Tibial artery (tissue), 4 donors: ENCODE measurements at regions not wholly inside any gene's neighbourhood (a gene's known extent, or its start where the extent isn't known, plus 50 kb on each side); places are given as distances from the start of the nearest gene placed in this dataset.

Experiments used
- DNase-seq, 2 donors: peaks; one replicate each; pipeline ENCODE4 v3.0.0-alpha.2; 2019
- H3K27ac ChIP-seq, 2 donors: fragments of 200-600 bp; sonication (generic) in 1 of 2; 1 replicate in 1 of 2; 2 replicates in 1 of 2; pipeline ENCODE4 v1.5.1; 2018 to 2019; ENCODE audit warnings: mild to moderate bottlenecking in 1 of 2
- H3K27me3 ChIP-seq, 2 donors: fragments of 200-600 bp; sonication (generic) in 1 of 2; one replicate each; pipeline versions ENCODE4 v1.5.1 to v1.6.0; 2016 to 2019
- H3K36me3 ChIP-seq, 3 donors: fragments of 200-600 bp; sonication (generic) in 2 of 3; one replicate each; pipeline ENCODE4 v1.5.1; 2016 to 2019; ENCODE audit warnings: mild to moderate bottlenecking in 2 of 3
- H3K4me1 ChIP-seq, 4 donors: fragments of 200-600 bp; sonication (generic) in 2 of 4; 1 replicate in 3 of 4; 2 replicates in 1 of 4; pipeline ENCODE4 v1.5.1; 2016 to 2019
- H3K4me3 ChIP-seq, 2 donors: fragments of 200-600 bp; sonication (generic) in 1 of 2; 1 replicate in 1 of 2; 2 replicates in 1 of 2; pipeline ENCODE4 v1.5.1; 2018 to 2019; ENCODE audit warnings: mild to moderate bottlenecking in 2 of 2
- H3K9me3 ChIP-seq, 3 donors: fragments of 200-600 bp; sonication (generic) in 1 of 3; one replicate each; pipeline ENCODE4 v1.5.1; 2016 to 2019
- intact Hi-C: fragments of 100-400 bp; cut with DNase I; formaldehyde crosslinking; loops from one replicate; pipeline ENCODE4 v1.15.0; 2023; ENCODE audit warnings: low total_unique reads
- TF ChIP-seq, protein P1 (sequence below), 2 experiments: fragments of 200-600 bp in 1 of 2; fragments of 450-650 bp in 1 of 2; IDR thresholded peaks; one replicate each; pipeline ENCODE4 v1.5.1; 2017 to 2019; ENCODE audit warnings: antibody characterized with exemption in 2 of 2, mild to moderate bottlenecking in 1 of 2, moderate library complexity in 1 of 2

DNA sequence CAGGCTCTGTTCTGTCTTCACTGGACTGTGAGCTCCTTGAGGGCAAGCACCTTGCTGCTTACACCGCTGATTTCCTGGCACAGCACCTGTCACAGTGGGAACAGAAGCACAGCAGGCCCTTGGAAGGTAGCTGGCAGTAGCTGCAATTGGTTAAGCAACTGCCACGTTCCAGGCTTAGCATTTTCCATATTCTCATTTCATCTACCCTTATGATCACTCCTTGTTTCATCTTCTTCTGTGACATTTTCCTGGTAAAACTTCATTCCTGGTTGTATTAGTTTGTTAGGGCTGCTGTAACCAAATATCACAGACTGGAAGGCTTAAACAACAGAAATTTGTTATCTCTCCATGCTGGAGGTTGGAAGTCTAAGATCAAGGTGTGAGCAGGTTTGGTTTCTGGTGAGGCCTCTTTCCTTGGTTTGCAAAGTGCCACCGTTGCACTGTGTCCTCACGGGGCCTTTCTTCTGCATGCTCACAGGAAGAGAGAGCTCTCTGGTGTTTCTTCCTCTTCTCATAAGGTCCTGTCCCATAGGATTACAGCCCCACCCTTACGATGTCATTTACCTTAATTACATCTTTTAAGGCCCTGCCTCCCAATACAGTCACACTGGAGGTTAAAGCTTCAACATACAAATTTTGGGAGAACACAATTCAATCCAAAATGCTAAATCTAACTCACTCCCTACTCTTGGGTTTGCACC is 121.7 kb upstream of the CPSF6 start:
- Histone ChIP-seq H3K4me1 (no peaks in the 10 kb centered on the region), H3K27me3 (no peaks in the 10 kb centered on the region), H3K27ac (no peak overlapping the region), H3K9me3 (no peaks in the 10 kb centered on the region), H3K36me3 (no peaks in the 10 kb centered on the region), H3K4me3 (no peak overlapping the region)
- TF ChIP-seq, protein P1, sequence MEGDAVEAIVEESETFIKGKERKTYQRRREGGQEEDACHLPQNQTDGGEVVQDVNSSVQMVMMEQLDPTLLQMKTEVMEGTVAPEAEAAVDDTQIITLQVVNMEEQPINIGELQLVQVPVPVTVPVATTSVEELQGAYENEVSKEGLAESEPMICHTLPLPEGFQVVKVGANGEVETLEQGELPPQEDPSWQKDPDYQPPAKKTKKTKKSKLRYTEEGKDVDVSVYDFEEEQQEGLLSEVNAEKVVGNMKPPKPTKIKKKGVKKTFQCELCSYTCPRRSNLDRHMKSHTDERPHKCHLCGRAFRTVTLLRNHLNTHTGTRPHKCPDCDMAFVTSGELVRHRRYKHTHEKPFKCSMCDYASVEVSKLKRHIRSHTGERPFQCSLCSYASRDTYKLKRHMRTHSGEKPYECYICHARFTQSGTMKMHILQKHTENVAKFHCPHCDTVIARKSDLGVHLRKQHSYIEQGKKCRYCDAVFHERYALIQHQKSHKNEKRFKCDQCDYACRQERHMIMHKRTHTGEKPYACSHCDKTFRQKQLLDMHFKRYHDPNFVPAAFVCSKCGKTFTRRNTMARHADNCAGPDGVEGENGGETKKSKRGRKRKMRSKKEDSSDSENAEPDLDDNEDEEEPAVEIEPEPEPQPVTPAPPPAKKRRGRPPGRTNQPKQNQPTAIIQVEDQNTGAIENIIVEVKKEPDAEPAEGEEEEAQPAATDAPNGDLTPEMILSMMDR (IDR thresholded peaks at IDR 0.05), result no peak
- no peak for DNase-seq
- intact Hi-C loops, result no loop called here

DNA sequence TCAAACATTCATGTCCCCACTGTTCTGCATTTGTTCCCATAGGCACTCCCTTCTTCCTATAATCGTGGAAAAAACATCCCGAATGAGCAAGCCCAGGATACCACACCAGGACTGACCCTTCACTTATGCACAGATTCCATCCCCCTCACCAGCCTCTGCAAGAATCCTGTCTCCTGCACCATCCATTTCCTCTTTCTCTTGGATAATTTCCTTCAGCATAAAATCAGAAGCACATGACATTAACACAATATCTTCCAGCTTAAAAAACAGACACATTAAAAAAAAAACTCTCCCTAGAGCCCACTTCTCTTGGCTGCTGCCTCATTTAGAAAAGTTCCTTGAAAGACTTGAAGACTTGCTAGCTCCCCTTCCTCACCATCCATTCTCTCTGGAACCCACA is 120.9 kb upstream of the CPSF6 start:
- no peaks in the 10 kb centered on the region for H3K36me3 ChIP-seq
- DNase-seq, result no peak
- H3K9me3 ChIP-seq, result no peaks in the 10 kb centered on the region
- H3K4me3 ChIP-seq, result no peak overlapping the region
- H3K27ac ChIP-seq, result no peak overlapping the region
- intact Hi-C loops, result no loop called here
- H3K27me3 ChIP-seq, result no peaks in the 10 kb centered on the region
- H3K4me1 ChIP-seq, result no peaks in the 10 kb centered on the region
- TF ChIP-seq, protein P1 (IDR thresholded peaks at IDR 0.05), result no peak

DNA sequence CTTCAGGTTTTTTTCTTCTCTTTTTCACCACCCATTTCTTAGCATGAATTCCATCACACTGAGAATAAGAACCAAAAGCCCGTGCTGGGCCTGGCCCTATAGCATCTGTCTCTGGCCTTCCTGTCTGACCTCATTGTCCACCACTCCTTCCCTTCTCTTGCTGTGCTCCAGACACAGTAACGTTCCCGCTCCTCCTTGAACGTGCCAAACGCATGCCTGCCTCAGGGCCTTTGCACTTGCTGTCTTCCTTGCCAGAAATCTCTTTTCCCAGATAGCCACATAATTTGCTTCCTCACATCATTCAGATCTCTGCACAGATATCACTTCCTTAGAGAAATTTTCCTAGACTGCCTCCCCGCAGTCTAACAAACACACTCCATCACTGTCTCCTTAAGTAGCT is 119.6 kb upstream of the CPSF6 start:
- TF ChIP-seq, protein P1 (IDR thresholded peaks at IDR 0.05), result no peak
- Histone ChIP-seq H3K27ac (no peak overlapping the region), H3K9me3 (no peaks in the 10 kb centered on the region), H3K27me3 (no peaks in the 10 kb centered on the region), H3K4me3 (no peak overlapping the region), H3K36me3 (no peaks in the 10 kb centered on the region), H3K4me1 (no peaks in the 10 kb centered on the region)
- DNase-seq, result no peak
- intact Hi-C loops, result no loop called here

DNA sequence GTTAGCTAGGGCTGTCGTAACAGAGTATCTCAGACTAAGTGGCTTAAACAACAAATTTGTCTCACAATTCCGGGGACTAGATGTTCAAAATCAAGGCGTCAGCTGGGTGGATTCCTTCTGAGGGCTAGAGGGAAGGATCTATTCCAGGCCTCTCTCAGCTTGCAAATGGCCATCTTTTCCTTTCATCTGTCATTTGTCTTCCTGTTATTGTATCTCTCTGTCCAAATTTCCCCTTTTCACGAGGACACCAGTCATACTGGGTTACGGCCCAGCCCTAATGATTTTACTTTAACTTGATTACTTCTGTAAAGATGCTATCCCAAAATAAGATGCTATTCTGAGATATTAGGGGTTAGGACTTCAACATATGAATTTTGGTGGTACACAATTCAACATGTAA is 119.0 kb upstream of the CPSF6 start:
- no peak overlapping the region for H3K27ac ChIP-seq
- no peaks in the 10 kb centered on the region for H3K9me3 ChIP-seq
- H3K27me3 ChIP-seq, result no peaks in the 10 kb centered on the region
- intact Hi-C loops, result no loop called here
- TF ChIP-seq, protein P1 (IDR thresholded peaks at IDR 0.05), result no peak
- no peak overlapping the region for H3K4me3 ChIP-seq
- DNase-seq, result peak in 1 of 2 donors; percentile 22
- no peaks in the 10 kb centered on the region for H3K36me3 ChIP-seq
- no peaks in the 10 kb centered on the region for H3K4me1 ChIP-seq

DNA sequence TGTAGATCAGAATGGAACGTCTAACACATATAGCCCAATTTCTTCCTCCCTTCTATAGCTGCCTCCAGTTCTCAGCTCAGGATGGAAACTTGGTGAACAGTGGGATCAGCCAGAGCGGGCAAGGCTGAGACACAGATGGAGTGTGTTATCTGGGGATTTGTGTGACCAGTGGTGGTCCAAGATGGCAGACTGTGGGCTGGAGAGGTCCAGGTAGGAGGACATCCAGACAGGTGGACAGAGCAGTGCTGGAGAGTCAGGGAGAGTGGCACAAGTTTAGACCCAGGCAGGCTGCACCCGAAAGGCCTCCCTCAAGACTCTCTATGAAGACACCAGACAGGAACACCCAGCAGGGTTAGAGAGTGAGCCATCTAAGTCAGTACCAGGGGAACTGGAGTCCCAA is 116.1 kb upstream of the CPSF6 start:
- Histone ChIP-seq H3K27me3 (no peaks in the 10 kb centered on the region), H3K4me3 (no peak overlapping the region), H3K4me1 (no peaks in the 10 kb centered on the region), H3K27ac (no peak overlapping the region), H3K9me3 (no peaks in the 10 kb centered on the region), H3K36me3 (no peaks in the 10 kb centered on the region)
- intact Hi-C loops, result no loop called here
- TF ChIP-seq, protein P1 (IDR thresholded peaks at IDR 0.05), result no peak
- no peak for DNase-seq
